SK-N-SH (cell line): ENCODE measurements at regions not wholly inside any gene's neighbourhood (a gene's known extent, or its start where the extent isn't known, plus 50 kb on each side); places are given as distances from the start of the nearest gene placed in this dataset.

ENCODE experiments used
- CTCF ChIA-PET: fragments of 300-600, 350-600 bp; formaldehyde crosslinking; extraction: SDS; loops from one replicate; lab custom pipeline; 2021; lab: Yijun Ruan, JAX
- POLR2A ChIA-PET: fragments of 350-600 bp; sonication (Branson Sonifier 250); formaldehyde crosslinking; extraction: SDS; loops from one replicate; lab custom pipeline; 2020; ENCODE audit warnings: antibody characterized with exemption, inconsistent platforms; lab: Yijun Ruan, JAX
- DNase-seq: peaks from one replicate; pipeline ENCODE4 v3.0.0; 2012
- H2AFZ ChIP-seq: fragments of 200-600 bp; sonication (generic); 2 replicates; pipeline ENCODE4 v1.8.1; 2016; ENCODE audit warnings: antibody characterized with exemption, mild to moderate bottlenecking, low read depth
- H3F3A ChIP-seq: fragments of 200-600 bp; sonication (generic); replicated peaks from 2 replicates; pipeline ENCODE3; 2016; ENCODE audit warnings: antibody characterized with exemption, mild to moderate bottlenecking; ENCODE audit not compliant: insufficient read depth
- H3K27ac ChIP-seq, 2 experiments: fragments of 200-500 bp in 1 of 2; fragments of 200-600 bp in 1 of 2; sonication (Bioruptor generic) in 1 of 2; sonication (generic), shearing (Covaris generic) in 1 of 2; 2 replicates each; pipeline versions ENCODE4 v1.5.1 to v1.6.1; 2014 to 2016; ENCODE audit warnings: low read depth in 2 of 2, inconsistent platforms in 1 of 2, low read length in 1 of 2, mild to moderate bottlenecking in 1 of 2, mixed read lengths in 1 of 2
- H3K27me3 ChIP-seq: fragments of 200-600 bp; sonication (generic), shearing (Covaris generic); 2 replicates; pipeline ENCODE4 v1.6.1; 2016; ENCODE audit warnings: mixed run types; ENCODE audit not compliant: insufficient read depth
- H3K36me3 ChIP-seq, 2 experiments: fragments of 200-500 bp in 1 of 2; fragments of 200-600 bp in 1 of 2; sonication (Bioruptor generic) in 1 of 2; sonication (generic) in 1 of 2; replicated peaks in 1 of 2; 2 replicates each; pipeline versions ENCODE3 to v1.5.1; 2014 to 2016; ENCODE audit warnings: low read length in 1 of 2, mild to moderate bottlenecking in 1 of 2; ENCODE audit not compliant: insufficient read depth in 2 of 2, control insufficient read depth in 1 of 2
- H3K4me1 ChIP-seq, 2 experiments: fragments of 200-500 bp in 1 of 2; fragments of 200-600 bp in 1 of 2; sonication (Bioruptor generic) in 1 of 2; sonication (generic), shearing (Covaris generic) in 1 of 2; 2 replicates each; pipeline versions ENCODE4 v1.5.1 to v1.6.1; 2014 to 2016; ENCODE audit warnings: low read depth in 1 of 2, low read length in 1 of 2, mixed run types in 1 of 2; ENCODE audit not compliant: insufficient read depth in 2 of 2, control insufficient read depth in 1 of 2
- H3K4me2 ChIP-seq: fragments of 200-600 bp; sonication (generic), shearing (Covaris generic); 2 replicates; pipeline ENCODE4 v1.6.1; 2017; ENCODE audit warnings: mixed run types
- H3K4me3 ChIP-seq, 2 experiments: fragments of 200-500 bp in 1 of 2; fragments of 200-600 bp in 1 of 2; sonication (Bioruptor generic) in 1 of 2; sonication (generic), shearing (Covaris generic) in 1 of 2; 2 replicates each; pipeline versions ENCODE4 v1.5.1 to v1.8.1; 2014 to 2016; ENCODE audit warnings: low read depth in 2 of 2, inconsistent platforms in 1 of 2, low read length in 1 of 2, mild to moderate bottlenecking in 1 of 2, mixed read lengths in 1 of 2, moderate library complexity in 1 of 2
- H3K79me2 ChIP-seq: fragments of 200-600 bp; sonication (generic); 2 replicates; pipeline ENCODE4 v1.8.1; 2017; ENCODE audit warnings: mild to moderate bottlenecking; ENCODE audit not compliant: insufficient read depth
- H3K9ac ChIP-seq: fragments of 200-600 bp; sonication (generic); 2 replicates; pipeline ENCODE4 v1.6.1; 2017; ENCODE audit warnings: mixed run types
- H3K9me2 ChIP-seq: fragments of 200-600 bp; sonication (generic); 2 replicates; pipeline ENCODE4 v1.6.1; 2017; ENCODE audit warnings: mixed run types
- H3K9me3 ChIP-seq: fragments of 200-600 bp; sonication (generic); 2 replicates; pipeline ENCODE4 v1.6.1; 2017; ENCODE audit warnings: mixed run types, mild to moderate bottlenecking, moderate library complexity
- H4K20me1 ChIP-seq: fragments of 200-600 bp; sonication (generic); 2 replicates; pipeline ENCODE4 v1.6.1; 2017; ENCODE audit warnings: mild to moderate bottlenecking, mixed run types; ENCODE audit not compliant: insufficient read depth
- CHD2 ChIP-seq: fragments of 150-350 bp; IDR thresholded peaks from 2 replicates; pipeline ENCODE4 v1.6.1; 2018; ENCODE audit warnings: low read length; ENCODE audit not compliant: partially characterized antibody
- CTCF ChIP-seq: fragments of 200-600 bp; sonication (generic); IDR thresholded peaks from 2 replicates; pipeline ENCODE4 v1.6.1; 2017; ENCODE audit warnings: antibody characterized with exemption, mild to moderate bottlenecking, moderate library complexity
- EP300 ChIP-seq, 2 experiments: IDR thresholded peaks; 2 replicates each; pipeline versions ENCODE4 v1.4.0 to v1.6.1; 2012; ENCODE audit warnings: borderline replicate concordance in 1 of 2, low read depth in 1 of 2, low read length in 1 of 2
- FOSL2 ChIP-seq: IDR thresholded peaks from 2 replicates; pipeline ENCODE4 v1.4.0; 2012; ENCODE audit warnings: low read depth, mild to moderate bottlenecking, moderate library complexity, borderline replicate concordance
- FOXM1 ChIP-seq: IDR thresholded peaks from 2 replicates; pipeline ENCODE4 v1.4.0; 2012; ENCODE audit warnings: low read depth, mild to moderate bottlenecking
- GABPA ChIP-seq: IDR thresholded peaks from 2 replicates; pipeline ENCODE4 v1.4.0; 2012; ENCODE audit warnings: low read depth, mild to moderate bottlenecking
- JUND ChIP-seq: IDR thresholded peaks from 2 replicates; pipeline ENCODE4 v1.4.0; 2012
- MAX ChIP-seq: IDR thresholded peaks from 2 replicates; pipeline ENCODE4 v1.4.0; 2012; ENCODE audit warnings: low read depth
- MEF2A ChIP-seq: IDR thresholded peaks from 2 replicates; pipeline ENCODE4 v1.4.0; 2012; ENCODE audit warnings: low read depth, borderline replicate concordance
- MXI1 ChIP-seq: IDR thresholded peaks from 2 replicates; pipeline ENCODE4 v1.6.1; 2012; ENCODE audit warnings: mild to moderate bottlenecking, low read depth, low read length, improper control_type of control experiment
- NFIC ChIP-seq: IDR thresholded peaks from 2 replicates; pipeline ENCODE4 v1.4.0; 2012; ENCODE audit warnings: borderline replicate concordance
- PBX3 ChIP-seq: IDR thresholded peaks from 2 replicates; pipeline ENCODE4; 2012
- RFX5 ChIP-seq: IDR thresholded peaks from 2 replicates; pipeline ENCODE4 v1.6.1; 2012; ENCODE audit warnings: mild to moderate bottlenecking, improper control_type of control experiment, low read length
- TAF1 ChIP-seq: IDR thresholded peaks from 2 replicates; pipeline ENCODE4 v1.6.1; 2012; ENCODE audit warnings: low read depth, mild to moderate bottlenecking, low read length, moderate library complexity, borderline replicate concordance
- USF2 ChIP-seq: fragments of 150-350 bp; IDR thresholded peaks from 2 replicates; pipeline ENCODE4 v1.6.1; 2017; ENCODE audit warnings: antibody characterized with exemption, low read length, low read depth, borderline replicate concordance
- YY1 ChIP-seq: IDR thresholded peaks from 2 replicates; pipeline ENCODE4 v1.4.0; 2012; ENCODE audit warnings: low read depth, mild to moderate bottlenecking
- ZBTB33 ChIP-seq: IDR thresholded peaks from 2 replicates; pipeline ENCODE4 v1.4.0; 2012; ENCODE audit warnings: low read depth, borderline replicate concordance
- WGBS: methylation state at CpG from one replicate; pipeline ENCODE4 v1.1.6; 2017; ENCODE audit warnings: low lambda C conversion rate; 5-methylcytosine and 5-hydroxymethylcytosine counted together
- TF ChIP-seq, protein P1 (sequence below): fragments of 150-350 bp; IDR thresholded peaks from 2 replicates; pipeline ENCODE4 v1.6.1; 2016; ENCODE audit warnings: mild to moderate bottlenecking, low read depth, low read length

GRCh38 chr5:112512901-112513300 lies 93.8 kb upstream of the EPB41L4A start:
- TF ChIP-seq TAF1 (no peak), USF2 (no peak), JUND (no peak), YY1 (no peak), FOSL2 (no peak), MAX (no peak), RFX5 (no peak), FOXM1 (no peak), NFIC (no peak), ZBTB33 (no peak), MXI1 (no peak), CHD2 (no peak), EP300 (IDR thresholded peaks at IDR 0.05; ENCODE audit: borderline replicate concordance in 1 of 2, low read depth in 1 of 2, low read length in 1 of 2) (no peak), PBX3 (no peak), CTCF (no peak), GABPA (no peak), MEF2A (no peak)
- TF ChIP-seq, protein P1, sequence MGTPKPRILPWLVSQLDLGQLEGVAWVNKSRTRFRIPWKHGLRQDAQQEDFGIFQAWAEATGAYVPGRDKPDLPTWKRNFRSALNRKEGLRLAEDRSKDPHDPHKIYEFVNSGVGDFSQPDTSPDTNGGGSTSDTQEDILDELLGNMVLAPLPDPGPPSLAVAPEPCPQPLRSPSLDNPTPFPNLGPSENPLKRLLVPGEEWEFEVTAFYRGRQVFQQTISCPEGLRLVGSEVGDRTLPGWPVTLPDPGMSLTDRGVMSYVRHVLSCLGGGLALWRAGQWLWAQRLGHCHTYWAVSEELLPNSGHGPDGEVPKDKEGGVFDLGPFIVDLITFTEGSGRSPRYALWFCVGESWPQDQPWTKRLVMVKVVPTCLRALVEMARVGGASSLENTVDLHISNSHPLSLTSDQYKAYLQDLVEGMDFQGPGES, result no peak
- H3K79me2 ChIP-seq, result no peaks in the 10 kb centered on the region
- no peak overlapping the region for H3K4me3 ChIP-seq
- no peak overlapping the region for H3K9ac ChIP-seq
- no peaks in the 10 kb centered on the region for H3K36me3 ChIP-seq
- H3K4me2 ChIP-seq, result no peak overlapping the region
- ChIA-PET CTCF (interaction anchor here (2.1 kb wide), 1 partner anchor 21 kb away, joined by 11 read pairs; no protein-coding TSS in a partner anchor), POLR2A (no interaction called here)
- 1% methylated on average over 2 of the region's 2 CpGs for WGBS
- H3K27ac ChIP-seq, result no peak overlapping the region
- no peak overlapping the region for H2AFZ ChIP-seq
- H3F3A ChIP-seq, result no peaks in the 10 kb centered on the region
- DNase-seq, result no peak
- H3K9me2 ChIP-seq, result no peaks in the 10 kb centered on the region
- H3K4me1 ChIP-seq, result no peaks in the 10 kb centered on the region
- H3K9me3 ChIP-seq, result no peaks in the 10 kb centered on the region
- no peaks in the 10 kb centered on the region for H4K20me1 ChIP-seq
- no peaks in the 10 kb centered on the region for H3K27me3 ChIP-seq
